AG04449 (cell line): ENCODE measurements at regions not wholly inside any gene's neighbourhood (a gene's known extent, or its start where the extent isn't known, plus 50 kb on each side); places are given as distances from the start of the nearest gene placed in this dataset.

Source experiments
- CTCF ChIA-PET: fragments of 350-600 bp; formaldehyde crosslinking; extraction: SDS; loops from one replicate; lab custom pipeline; 2021; ENCODE audit warnings: antibody characterized with exemption; lab: Yijun Ruan, JAX
- POLR2A ChIA-PET: fragments of 400-600, 350-600 bp; formaldehyde crosslinking; extraction: SDS; loops from one replicate; lab custom pipeline; 2020; ENCODE audit warnings: antibody characterized with exemption, inconsistent platforms; lab: Yijun Ruan, JAX
- DNase-seq: peaks from one replicate; pipeline ENCODE4 v3.0.0-alpha.2; 2010; ENCODE audit warnings: low read depth, low spot score
- H3K4me3 ChIP-seq: 2 replicates; pipeline ENCODE4 v1.5.1; 2011; ENCODE audit warnings: low read depth, mild to moderate bottlenecking, control low read depth, low read length
- TF ChIP-seq, protein P1 (sequence below): IDR thresholded peaks from one replicate; pipeline ENCODE4 v1.5.1; 2011; ENCODE audit warnings: mild to moderate bottlenecking, moderate library complexity, low read length, control low read depth, inconsistent platforms; ENCODE audit not compliant: insufficient read depth; ENCODE audit errors: missing control alignments

GRCh38 chr9:30670805-30671562, 1713.5 kb upstream of the ACO1 start:
- POLR2A ChIA-PET: no interaction called here
- no peak for DNase-seq
- CTCF ChIA-PET: no interaction called here
- H3K4me3 ChIP-seq: no peak overlapping the region
- TF ChIP-seq, protein P1, sequence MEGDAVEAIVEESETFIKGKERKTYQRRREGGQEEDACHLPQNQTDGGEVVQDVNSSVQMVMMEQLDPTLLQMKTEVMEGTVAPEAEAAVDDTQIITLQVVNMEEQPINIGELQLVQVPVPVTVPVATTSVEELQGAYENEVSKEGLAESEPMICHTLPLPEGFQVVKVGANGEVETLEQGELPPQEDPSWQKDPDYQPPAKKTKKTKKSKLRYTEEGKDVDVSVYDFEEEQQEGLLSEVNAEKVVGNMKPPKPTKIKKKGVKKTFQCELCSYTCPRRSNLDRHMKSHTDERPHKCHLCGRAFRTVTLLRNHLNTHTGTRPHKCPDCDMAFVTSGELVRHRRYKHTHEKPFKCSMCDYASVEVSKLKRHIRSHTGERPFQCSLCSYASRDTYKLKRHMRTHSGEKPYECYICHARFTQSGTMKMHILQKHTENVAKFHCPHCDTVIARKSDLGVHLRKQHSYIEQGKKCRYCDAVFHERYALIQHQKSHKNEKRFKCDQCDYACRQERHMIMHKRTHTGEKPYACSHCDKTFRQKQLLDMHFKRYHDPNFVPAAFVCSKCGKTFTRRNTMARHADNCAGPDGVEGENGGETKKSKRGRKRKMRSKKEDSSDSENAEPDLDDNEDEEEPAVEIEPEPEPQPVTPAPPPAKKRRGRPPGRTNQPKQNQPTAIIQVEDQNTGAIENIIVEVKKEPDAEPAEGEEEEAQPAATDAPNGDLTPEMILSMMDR: no peak

DNA sequence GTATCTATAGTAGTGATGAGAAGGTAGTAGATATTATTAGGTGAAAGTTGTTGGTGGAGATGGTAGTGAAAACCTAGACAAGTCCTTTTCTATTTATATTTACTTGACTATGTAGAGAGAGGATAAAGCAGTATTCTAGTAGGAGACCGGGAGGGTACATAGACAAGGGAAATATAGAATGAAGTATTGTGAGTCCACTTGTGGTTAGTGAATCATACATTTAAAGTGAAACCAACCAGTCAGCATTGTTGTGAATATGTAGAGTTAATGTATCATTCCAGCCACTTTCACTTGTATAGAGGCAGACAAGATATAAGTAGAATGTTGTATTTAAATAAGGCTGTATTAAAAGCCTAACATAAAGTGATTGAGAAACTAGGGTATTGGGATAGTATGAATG, 1711.3 kb upstream of the ACO1 start:
- POLR2A ChIA-PET: no interaction called here
- CTCF ChIA-PET: no interaction called here
- DNase-seq: no peak
- TF ChIP-seq, protein P1: no peak
- H3K4me3 ChIP-seq: no peak overlapping the region

DNA sequence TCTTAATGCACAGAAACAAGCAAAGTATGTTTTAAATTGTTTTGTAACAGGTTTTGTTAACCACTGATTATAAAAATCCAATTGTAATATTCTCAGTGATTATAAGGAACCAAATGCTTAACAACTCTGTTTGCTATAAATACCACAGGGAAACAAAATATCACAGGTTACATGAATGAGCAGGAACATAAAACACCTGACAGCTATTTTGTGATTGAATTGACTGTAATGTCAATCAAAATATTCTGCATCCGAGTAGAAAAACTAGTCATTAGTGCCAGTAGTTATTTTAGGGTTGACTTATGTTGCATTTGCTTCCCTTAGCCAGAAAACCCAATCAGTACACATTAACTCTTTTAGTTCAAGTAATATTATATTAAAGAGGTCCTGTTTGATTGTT, 1707.8 kb upstream of the ACO1 start:
- no peak for DNase-seq
- TF ChIP-seq, protein P1: no peak
- ChIA-PET POLR2A (no interaction called here), CTCF (no interaction called here)
- H3K4me3 ChIP-seq: no peak overlapping the region

- ChIA-PET CTCF (no interaction called here), POLR2A (no interaction called here)
- DNase-seq: no peak
- no peak overlapping the region for H3K4me3 ChIP-seq
- TF ChIP-seq, protein P1: no peak
Measured at GRCh38 chr9:30677221-30677620, 1707.2 kb upstream of the ACO1 start.

- TF ChIP-seq, protein P1: no peak
- ChIA-PET CTCF (no interaction called here), POLR2A (no interaction called here)
- H3K4me3 ChIP-seq: no peak overlapping the region
- DNase-seq: no peak
Measured at GRCh38 chr9:30688801-30689200, 1695.6 kb upstream of the ACO1 start.

DNA sequence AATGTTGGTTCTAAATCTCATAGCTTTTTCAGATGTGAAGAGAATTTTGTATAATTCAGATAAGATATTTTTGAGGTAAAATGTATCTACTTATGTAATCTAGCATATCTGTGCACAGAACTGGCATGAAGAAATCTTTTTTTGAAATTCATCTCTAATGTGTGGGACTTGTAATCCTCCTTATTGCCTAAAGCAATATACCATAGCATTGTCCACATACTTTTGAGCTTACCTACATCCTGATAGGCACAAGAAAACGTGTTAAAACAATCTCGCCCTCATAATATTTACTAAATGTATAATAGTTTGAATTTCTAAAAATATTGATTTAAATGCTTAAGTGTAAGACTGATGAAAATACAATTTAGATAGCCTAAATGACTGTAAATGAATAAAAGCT, 1686.5 kb upstream of the ACO1 start:
- TF ChIP-seq, protein P1: no peak
- H3K4me3 ChIP-seq: no peak overlapping the region
- POLR2A ChIA-PET: no interaction called here
- DNase-seq: no peak
- CTCF ChIA-PET: no interaction called here
